NT2/D1 (cell line): ENCODE measurements at regions not wholly inside any gene's neighbourhood (a gene's known extent, or its start where the extent isn't known, plus 50 kb on each side); places are given as distances from the start of the nearest gene placed in this dataset.

Experiments
- DNase-seq: peaks from one replicate; pipeline ENCODE4 v3.0.0-alpha.2; 2011; ENCODE audit warnings: low read depth, low spot score
- H3K27me3 ChIP-seq: 2 replicates; pipeline ENCODE4 v1.6.0; 2011; ENCODE audit warnings: mild to moderate bottlenecking; ENCODE audit not compliant: insufficient read length, insufficient read depth
- H3K36me3 ChIP-seq: 2 replicates; pipeline ENCODE4 v1.6.1; 2011; ENCODE audit warnings: mild to moderate bottlenecking, low read length, mixed read lengths; ENCODE audit not compliant: insufficient read depth, insufficient read length
- H3K4me1 ChIP-seq: 2 replicates; pipeline ENCODE4 v1.5.1; 2011; ENCODE audit not compliant: insufficient read depth, insufficient read length
- H3K4me3 ChIP-seq: 2 replicates; pipeline ENCODE4 v1.5.1; 2011; ENCODE audit warnings: low read depth; ENCODE audit not compliant: insufficient read length
- H3K9ac ChIP-seq: 2 replicates; pipeline ENCODE4 v1.6.0; 2011; ENCODE audit warnings: low read depth; ENCODE audit not compliant: insufficient read length
- H3K9me3 ChIP-seq: 2 replicates; pipeline ENCODE4 v1.5.1; 2011; ENCODE audit warnings: mild to moderate bottlenecking, low read length; ENCODE audit not compliant: insufficient read depth
- SUZ12 ChIP-seq: IDR thresholded peaks from 2 replicates; pipeline ENCODE4 v1.6.1; 2011; ENCODE audit not compliant: insufficient read length, insufficient read depth; ENCODE audit errors: extremely low read depth
- YY1 ChIP-seq: IDR thresholded peaks from 2 replicates; pipeline ENCODE4 v1.6.1; 2011; ENCODE audit not compliant: insufficient read length, insufficient read depth
- ZNF274 ChIP-seq: IDR thresholded peaks from 2 replicates; pipeline ENCODE4 v1.6.1; 2011; ENCODE audit warnings: mild to moderate bottlenecking, low read depth, low read length

- H3K9ac ChIP-seq: no peak overlapping the region
- DNase-seq: no peak
- no peaks in the 10 kb centered on the region for H3K36me3 ChIP-seq
- H3K4me1 ChIP-seq: no peaks in the 10 kb centered on the region
- TF ChIP-seq ZNF274 (no peak), SUZ12 (no peak), YY1 (no peak)
- no peak overlapping the region for H3K4me3 ChIP-seq
- H3K9me3 ChIP-seq: no peaks in the 10 kb centered on the region; the same call in 1 of the 2 replicates
- no peaks in the 10 kb centered on the region for H3K27me3 ChIP-seq
Observed at GRCh38 chr2:220147161-220148038, 520.0 kb downstream of the SLC4A3 start.

GRCh38 chr2:220148471-220149248 is 521.2 kb downstream of the SLC4A3 start:
- H3K27me3 ChIP-seq: no peaks in the 10 kb centered on the region
- TF ChIP-seq YY1: no peak
- no peak for TF ChIP-seq ZNF274
- TF ChIP-seq SUZ12: no peak
- H3K4me3 ChIP-seq: no peak overlapping the region
- H3K36me3 ChIP-seq: no peaks in the 10 kb centered on the region
- no peaks in the 10 kb centered on the region; the same call in 1 of the 2 replicates for H3K9me3 ChIP-seq
- H3K9ac ChIP-seq: no peak overlapping the region
- H3K4me1 ChIP-seq: no peaks in the 10 kb centered on the region
- DNase-seq: no peak

- no peak for TF ChIP-seq YY1
- no peak for TF ChIP-seq SUZ12
- no peak overlapping the region for H3K9ac ChIP-seq
- H3K36me3 ChIP-seq: no peaks in the 10 kb centered on the region
- no peaks in the 10 kb centered on the region; the same call in 1 of the 2 replicates for H3K9me3 ChIP-seq
- H3K27me3 ChIP-seq: no peaks in the 10 kb centered on the region
- H3K4me3 ChIP-seq: no peak overlapping the region
- no peaks in the 10 kb centered on the region for H3K4me1 ChIP-seq
- no peak for DNase-seq
Observed at GRCh38 chr2:220151341-220151740, 523.9 kb downstream of the SLC4A3 start.

GRCh38 chr2:220152281-220152935 is 525.0 kb downstream of the SLC4A3 start:
- Histone ChIP-seq H3K36me3 (no peaks in the 10 kb centered on the region), H3K4me1 (no peaks in the 10 kb centered on the region), H3K9ac (no peak overlapping the region), H3K9me3 (no peaks in the 10 kb centered on the region), H3K27me3 (no peaks in the 10 kb centered on the region), H3K4me3 (no peak overlapping the region)
- TF ChIP-seq ZNF274 (no peak), SUZ12 (no peak), YY1 (no peak)
- no peak for DNase-seq

GRCh38 chr2:220153118-220153517 is 525.7 kb downstream of the SLC4A3 start:
- no peak overlapping the region for H3K9ac ChIP-seq
- no peak for TF ChIP-seq ZNF274
- H3K36me3 ChIP-seq: no peaks in the 10 kb centered on the region
- no peak for DNase-seq
- no peak overlapping the region for H3K4me3 ChIP-seq
- no peaks in the 10 kb centered on the region for H3K27me3 ChIP-seq
- H3K4me1 ChIP-seq: no peaks in the 10 kb centered on the region
- H3K9me3 ChIP-seq: no peaks in the 10 kb centered on the region

DNA sequence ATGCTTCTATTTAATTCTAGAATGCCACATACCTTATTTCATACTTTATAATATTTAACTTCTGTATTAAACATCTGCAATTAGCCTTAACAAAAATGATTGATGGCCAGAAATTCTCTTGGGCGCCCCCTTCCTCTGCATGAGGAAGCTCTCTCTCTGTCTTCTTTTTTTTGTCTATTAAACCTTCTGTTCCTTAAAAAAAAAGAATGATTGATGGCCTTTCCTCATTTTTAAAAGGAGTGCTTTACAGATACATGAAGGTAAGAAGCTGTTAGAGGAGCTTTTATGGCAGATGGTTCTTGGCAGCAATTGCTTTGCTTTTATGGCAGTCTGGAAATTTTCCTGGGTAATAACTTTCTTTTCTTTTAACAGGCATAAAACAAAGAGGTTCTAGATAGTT is 526.9 kb downstream of the SLC4A3 start:
- H3K9me3 ChIP-seq: no peaks in the 10 kb centered on the region
- no peaks in the 10 kb centered on the region for H3K27me3 ChIP-seq
- H3K36me3 ChIP-seq: no peaks in the 10 kb centered on the region
- no peaks in the 10 kb centered on the region for H3K4me1 ChIP-seq
- TF ChIP-seq ZNF274 (no peak), YY1 (no peak), SUZ12 (no peak)
- H3K9ac ChIP-seq: no peak overlapping the region
- H3K4me3 ChIP-seq: no peak overlapping the region
- DNase-seq: no peak

DNA sequence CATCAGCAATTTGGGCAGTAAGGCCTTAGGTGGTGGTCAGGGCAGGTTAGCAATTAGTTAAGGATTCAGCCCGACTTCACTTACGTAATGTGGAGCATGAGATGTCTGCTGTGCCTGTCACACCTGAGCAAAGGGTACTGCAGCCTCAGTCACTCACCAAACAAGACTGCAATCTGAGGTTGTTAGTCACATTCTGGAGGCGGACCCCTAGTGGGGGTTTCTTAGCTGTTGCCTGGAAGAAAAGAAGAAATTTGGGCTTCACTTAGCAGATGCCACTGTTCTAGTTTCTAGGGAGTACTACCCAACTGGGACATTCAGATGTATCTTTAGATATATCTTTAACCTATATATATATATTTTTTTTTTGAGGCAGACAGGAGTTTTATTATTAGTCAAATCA is 529.9 kb downstream of the SLC4A3 start:
- no peak overlapping the region for H3K4me3 ChIP-seq
- no peak for TF ChIP-seq ZNF274
- no peak for TF ChIP-seq SUZ12
- no peak for TF ChIP-seq YY1
- no peaks in the 10 kb centered on the region; the same call in 1 of the 2 replicates for H3K9me3 ChIP-seq
- H3K4me1 ChIP-seq: no peaks in the 10 kb centered on the region
- H3K36me3 ChIP-seq: no peaks in the 10 kb centered on the region
- DNase-seq: no peak
- no peaks in the 10 kb centered on the region for H3K27me3 ChIP-seq
- H3K9ac ChIP-seq: no peak overlapping the region
